ENCODE measurements at regions not wholly inside any gene's neighbourhood (a gene's known extent, or its start where the extent isn't known, plus 50 kb on each side); places are given as distances from the start of the nearest gene placed in this dataset.
"Not testable (repeated sequence)": the region's sequence is repeated elsewhere in the genome, so short reads cannot be mapped to it uniquely, and the experiment has no call there.

- TF ChIP-seq, protein P1, sequence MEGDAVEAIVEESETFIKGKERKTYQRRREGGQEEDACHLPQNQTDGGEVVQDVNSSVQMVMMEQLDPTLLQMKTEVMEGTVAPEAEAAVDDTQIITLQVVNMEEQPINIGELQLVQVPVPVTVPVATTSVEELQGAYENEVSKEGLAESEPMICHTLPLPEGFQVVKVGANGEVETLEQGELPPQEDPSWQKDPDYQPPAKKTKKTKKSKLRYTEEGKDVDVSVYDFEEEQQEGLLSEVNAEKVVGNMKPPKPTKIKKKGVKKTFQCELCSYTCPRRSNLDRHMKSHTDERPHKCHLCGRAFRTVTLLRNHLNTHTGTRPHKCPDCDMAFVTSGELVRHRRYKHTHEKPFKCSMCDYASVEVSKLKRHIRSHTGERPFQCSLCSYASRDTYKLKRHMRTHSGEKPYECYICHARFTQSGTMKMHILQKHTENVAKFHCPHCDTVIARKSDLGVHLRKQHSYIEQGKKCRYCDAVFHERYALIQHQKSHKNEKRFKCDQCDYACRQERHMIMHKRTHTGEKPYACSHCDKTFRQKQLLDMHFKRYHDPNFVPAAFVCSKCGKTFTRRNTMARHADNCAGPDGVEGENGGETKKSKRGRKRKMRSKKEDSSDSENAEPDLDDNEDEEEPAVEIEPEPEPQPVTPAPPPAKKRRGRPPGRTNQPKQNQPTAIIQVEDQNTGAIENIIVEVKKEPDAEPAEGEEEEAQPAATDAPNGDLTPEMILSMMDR (IDR thresholded peaks at IDR 0.05): not testable (repeated sequence)
- TF ChIP-seq GABPB1 (CRISPR knock-in tag; IDR thresholded peaks at IDR 0.05); SMAD4 (CRISPR knock-in tag; IDR thresholded peaks at IDR 0.05); NFYB (CRISPR knock-in tag; conservative IDR thresholded peaks at IDR 0.05; ENCODE audit: low read depth); ZBTB21 (CRISPR knock-in tag; IDR thresholded peaks at IDR 0.05; ENCODE audit: borderline replicate concordance); ATF3 (CRISPR knock-in tag; conservative IDR thresholded peaks at IDR 0.05); TCF7 (CRISPR knock-in tag; IDR thresholded peaks at IDR 0.05; ENCODE audit: low read depth): not testable (repeated sequence)
- TF ChIP-seq, protein P2, sequence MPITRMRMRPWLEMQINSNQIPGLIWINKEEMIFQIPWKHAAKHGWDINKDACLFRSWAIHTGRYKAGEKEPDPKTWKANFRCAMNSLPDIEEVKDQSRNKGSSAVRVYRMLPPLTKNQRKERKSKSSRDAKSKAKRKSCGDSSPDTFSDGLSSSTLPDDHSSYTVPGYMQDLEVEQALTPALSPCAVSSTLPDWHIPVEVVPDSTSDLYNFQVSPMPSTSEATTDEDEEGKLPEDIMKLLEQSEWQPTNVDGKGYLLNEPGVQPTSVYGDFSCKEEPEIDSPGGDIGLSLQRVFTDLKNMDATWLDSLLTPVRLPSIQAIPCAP (CRISPR knock-in tag; IDR thresholded peaks at IDR 0.05): not testable (repeated sequence)
- TF ChIP-seq, protein P3, sequence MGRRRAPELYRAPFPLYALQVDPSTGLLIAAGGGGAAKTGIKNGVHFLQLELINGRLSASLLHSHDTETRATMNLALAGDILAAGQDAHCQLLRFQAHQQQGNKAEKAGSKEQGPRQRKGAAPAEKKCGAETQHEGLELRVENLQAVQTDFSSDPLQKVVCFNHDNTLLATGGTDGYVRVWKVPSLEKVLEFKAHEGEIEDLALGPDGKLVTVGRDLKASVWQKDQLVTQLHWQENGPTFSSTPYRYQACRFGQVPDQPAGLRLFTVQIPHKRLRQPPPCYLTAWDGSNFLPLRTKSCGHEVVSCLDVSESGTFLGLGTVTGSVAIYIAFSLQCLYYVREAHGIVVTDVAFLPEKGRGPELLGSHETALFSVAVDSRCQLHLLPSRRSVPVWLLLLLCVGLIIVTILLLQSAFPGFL (CRISPR knock-in tag; IDR thresholded peaks at IDR 0.05; ENCODE audit: borderline replicate concordance): not testable (repeated sequence)
- TF ChIP-seq, protein P4, sequence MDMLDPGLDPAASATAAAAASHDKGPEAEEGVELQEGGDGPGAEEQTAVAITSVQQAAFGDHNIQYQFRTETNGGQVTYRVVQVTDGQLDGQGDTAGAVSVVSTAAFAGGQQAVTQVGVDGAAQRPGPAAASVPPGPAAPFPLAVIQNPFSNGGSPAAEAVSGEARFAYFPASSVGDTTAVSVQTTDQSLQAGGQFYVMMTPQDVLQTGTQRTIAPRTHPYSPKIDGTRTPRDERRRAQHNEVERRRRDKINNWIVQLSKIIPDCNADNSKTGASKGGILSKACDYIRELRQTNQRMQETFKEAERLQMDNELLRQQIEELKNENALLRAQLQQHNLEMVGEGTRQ (CRISPR knock-in tag; IDR thresholded peaks at IDR 0.05): not testable (repeated sequence)
- TF ChIP-seq, protein P5, sequence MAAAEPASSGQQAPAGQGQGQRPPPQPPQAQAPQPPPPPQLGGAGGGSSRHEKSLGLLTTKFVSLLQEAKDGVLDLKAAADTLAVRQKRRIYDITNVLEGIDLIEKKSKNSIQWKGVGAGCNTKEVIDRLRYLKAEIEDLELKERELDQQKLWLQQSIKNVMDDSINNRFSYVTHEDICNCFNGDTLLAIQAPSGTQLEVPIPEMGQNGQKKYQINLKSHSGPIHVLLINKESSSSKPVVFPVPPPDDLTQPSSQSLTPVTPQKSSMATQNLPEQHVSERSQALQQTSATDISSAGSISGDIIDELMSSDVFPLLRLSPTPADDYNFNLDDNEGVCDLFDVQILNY (CRISPR knock-in tag; IDR thresholded peaks at IDR 0.05): not testable (repeated sequence)
- TF ChIP-seq, protein P6, sequence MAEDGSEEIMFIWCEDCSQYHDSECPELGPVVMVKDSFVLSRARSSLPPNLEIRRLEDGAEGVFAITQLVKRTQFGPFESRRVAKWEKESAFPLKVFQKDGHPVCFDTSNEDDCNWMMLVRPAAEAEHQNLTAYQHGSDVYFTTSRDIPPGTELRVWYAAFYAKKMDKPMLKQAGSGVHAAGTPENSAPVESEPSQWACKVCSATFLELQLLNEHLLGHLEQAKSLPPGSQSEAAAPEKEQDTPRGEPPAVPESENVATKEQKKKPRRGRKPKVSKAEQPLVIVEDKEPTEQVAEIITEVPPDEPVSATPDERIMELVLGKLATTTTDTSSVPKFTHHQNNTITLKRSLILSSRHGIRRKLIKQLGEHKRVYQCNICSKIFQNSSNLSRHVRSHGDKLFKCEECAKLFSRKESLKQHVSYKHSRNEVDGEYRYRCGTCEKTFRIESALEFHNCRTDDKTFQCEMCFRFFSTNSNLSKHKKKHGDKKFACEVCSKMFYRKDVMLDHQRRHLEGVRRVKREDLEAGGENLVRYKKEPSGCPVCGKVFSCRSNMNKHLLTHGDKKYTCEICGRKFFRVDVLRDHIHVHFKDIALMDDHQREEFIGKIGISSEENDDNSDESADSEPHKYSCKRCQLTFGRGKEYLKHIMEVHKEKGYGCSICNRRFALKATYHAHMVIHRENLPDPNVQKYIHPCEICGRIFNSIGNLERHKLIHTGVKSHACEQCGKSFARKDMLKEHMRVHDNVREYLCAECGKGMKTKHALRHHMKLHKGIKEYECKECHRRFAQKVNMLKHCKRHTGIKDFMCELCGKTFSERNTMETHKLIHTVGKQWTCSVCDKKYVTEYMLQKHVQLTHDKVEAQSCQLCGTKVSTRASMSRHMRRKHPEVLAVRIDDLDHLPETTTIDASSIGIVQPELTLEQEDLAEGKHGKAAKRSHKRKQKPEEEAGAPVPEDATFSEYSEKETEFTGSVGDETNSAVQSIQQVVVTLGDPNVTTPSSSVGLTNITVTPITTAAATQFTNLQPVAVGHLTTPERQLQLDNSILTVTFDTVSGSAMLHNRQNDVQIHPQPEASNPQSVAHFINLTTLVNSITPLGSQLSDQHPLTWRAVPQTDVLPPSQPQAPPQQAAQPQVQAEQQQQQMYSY (CRISPR knock-in tag; IDR thresholded peaks at IDR 0.05): not testable (repeated sequence)
- TF ChIP-seq, protein P7, sequence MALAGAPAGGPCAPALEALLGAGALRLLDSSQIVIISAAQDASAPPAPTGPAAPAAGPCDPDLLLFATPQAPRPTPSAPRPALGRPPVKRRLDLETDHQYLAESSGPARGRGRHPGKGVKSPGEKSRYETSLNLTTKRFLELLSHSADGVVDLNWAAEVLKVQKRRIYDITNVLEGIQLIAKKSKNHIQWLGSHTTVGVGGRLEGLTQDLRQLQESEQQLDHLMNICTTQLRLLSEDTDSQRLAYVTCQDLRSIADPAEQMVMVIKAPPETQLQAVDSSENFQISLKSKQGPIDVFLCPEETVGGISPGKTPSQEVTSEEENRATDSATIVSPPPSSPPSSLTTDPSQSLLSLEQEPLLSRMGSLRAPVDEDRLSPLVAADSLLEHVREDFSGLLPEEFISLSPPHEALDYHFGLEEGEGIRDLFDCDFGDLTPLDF (CRISPR knock-in tag; IDR thresholded peaks at IDR 0.05): not testable (repeated sequence)
Observed at GRCh38 chr11:49702121-49702520, 250.1 kb upstream of the OR4C13 start.
